ENCODE measurements at regions not wholly inside any gene's neighbourhood (a gene's known extent, or its start where the extent isn't known, plus 50 kb on each side); places are given as distances from the start of the nearest gene placed in this dataset.
A peak's percentile ranks its signal among the peaks of the same experiment; 100 is the strongest.

DNA sequence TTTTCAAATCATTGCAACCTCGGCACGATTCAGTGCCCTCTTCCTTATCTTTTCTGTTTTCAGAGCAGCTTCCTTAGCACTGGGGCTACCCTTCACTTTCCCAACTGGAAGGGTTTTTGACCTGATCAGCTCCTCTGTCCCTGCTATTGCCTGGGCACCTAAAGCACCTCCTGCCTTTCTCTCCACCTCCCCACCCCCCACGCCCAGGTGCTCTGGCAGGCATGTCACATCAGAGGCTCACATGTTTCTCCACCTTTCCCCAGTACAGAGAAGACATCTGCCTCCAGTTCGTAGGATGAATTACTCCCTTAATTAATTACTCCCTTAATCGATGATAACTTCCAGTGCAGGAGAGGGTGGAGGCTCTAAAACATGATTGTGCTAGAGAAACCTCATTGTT, 88.7 kb upstream of the LCLAT1 start:
- no peak overlapping the region for H3K4me3 ChIP-seq
- peaks cover 40% of the 10 kb centered on the region for H3K4me1 ChIP-seq
- no peak for ATAC-seq
- no peak for DNase-seq
- TF ChIP-seq, protein P1, sequence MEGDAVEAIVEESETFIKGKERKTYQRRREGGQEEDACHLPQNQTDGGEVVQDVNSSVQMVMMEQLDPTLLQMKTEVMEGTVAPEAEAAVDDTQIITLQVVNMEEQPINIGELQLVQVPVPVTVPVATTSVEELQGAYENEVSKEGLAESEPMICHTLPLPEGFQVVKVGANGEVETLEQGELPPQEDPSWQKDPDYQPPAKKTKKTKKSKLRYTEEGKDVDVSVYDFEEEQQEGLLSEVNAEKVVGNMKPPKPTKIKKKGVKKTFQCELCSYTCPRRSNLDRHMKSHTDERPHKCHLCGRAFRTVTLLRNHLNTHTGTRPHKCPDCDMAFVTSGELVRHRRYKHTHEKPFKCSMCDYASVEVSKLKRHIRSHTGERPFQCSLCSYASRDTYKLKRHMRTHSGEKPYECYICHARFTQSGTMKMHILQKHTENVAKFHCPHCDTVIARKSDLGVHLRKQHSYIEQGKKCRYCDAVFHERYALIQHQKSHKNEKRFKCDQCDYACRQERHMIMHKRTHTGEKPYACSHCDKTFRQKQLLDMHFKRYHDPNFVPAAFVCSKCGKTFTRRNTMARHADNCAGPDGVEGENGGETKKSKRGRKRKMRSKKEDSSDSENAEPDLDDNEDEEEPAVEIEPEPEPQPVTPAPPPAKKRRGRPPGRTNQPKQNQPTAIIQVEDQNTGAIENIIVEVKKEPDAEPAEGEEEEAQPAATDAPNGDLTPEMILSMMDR (IDR thresholded peaks at IDR 0.05): no peak
- intact Hi-C loops (cut with DNase I): no loop called here
- H3K27ac ChIP-seq: no peak overlapping the region
- no peaks in the 10 kb centered on the region for H3K9me3 ChIP-seq
- H3K27me3 ChIP-seq: no peaks in the 10 kb centered on the region
- H3K36me3 ChIP-seq: no peaks in the 10 kb centered on the region

DNA sequence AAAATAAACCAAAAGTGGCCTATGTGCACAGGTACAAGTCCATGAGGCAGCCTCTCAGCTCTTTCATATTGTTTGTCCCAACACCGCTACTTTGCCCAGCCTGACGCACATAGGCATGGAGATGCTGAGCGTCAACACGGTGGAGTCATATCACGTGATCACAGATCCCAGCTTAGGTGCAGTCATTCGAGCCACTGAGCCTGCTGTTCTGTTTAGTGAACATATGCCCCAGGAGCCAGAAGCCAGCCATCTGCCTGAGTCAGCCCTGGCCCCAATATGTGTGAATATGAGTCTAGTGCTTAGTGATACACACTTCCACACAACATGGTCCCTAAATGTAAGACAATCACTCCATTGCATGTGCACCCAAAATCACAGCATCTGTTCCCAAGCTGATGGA, 88.2 kb upstream of the LCLAT1 start:
- peak overlapping the region; percentile 43 for H3K27ac ChIP-seq
- TF ChIP-seq, protein P1 (IDR thresholded peaks at IDR 0.05): no peak
- ATAC-seq (no peak), DNase-seq (no peak)
- intact Hi-C loops (cut with DNase I): no loop called here
- no peaks in the 10 kb centered on the region for H3K27me3 ChIP-seq
- H3K36me3 ChIP-seq: no peaks in the 10 kb centered on the region
- H3K4me3 ChIP-seq: no peak overlapping the region
- H3K9me3 ChIP-seq: no peaks in the 10 kb centered on the region
- peaks cover 40% of the 10 kb centered on the region for H3K4me1 ChIP-seq

DNA sequence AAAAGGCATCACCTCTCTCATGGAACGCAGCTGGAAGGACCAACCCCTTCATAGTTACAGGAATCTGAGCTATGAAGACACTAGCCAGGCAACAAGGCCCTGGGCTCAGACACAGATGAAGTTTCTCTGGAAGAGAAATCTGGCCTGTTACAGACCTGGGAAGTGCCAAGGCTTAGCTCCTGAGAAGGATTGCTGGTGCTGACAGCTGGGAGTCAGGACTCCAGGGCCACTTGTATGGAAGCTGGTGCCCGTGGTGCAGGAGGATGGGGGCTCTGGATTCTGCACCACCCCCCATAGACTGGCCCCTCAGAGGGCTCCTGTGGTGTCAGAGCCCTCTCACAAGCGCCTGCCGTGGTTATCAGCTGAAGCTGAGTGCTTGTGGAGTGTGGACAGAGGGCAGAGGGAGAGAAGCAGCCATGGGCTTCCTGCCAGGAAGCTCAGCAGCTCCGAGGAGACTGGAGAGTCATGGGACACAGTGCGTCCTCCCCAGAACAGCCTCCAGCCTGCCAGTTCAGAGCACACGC, 87.3 kb upstream of the LCLAT1 start:
- H3K4me3 ChIP-seq: no peak overlapping the region
- intact Hi-C loops (cut with DNase I): loop anchor here (10.0 kb wide), 1 partner anchor 125 kb away; the partner anchor contains the start of gene LBH
- ATAC-seq (peak; percentile 79), DNase-seq (peak; percentile 71)
- peaks cover 40% of the 10 kb centered on the region for H3K4me1 ChIP-seq
- peak overlapping the region; percentile 43 for H3K27ac ChIP-seq
- H3K27me3 ChIP-seq: no peaks in the 10 kb centered on the region
- H3K36me3 ChIP-seq: no peaks in the 10 kb centered on the region
- TF ChIP-seq, protein P1 (IDR thresholded peaks at IDR 0.05): no peak
- H3K9me3 ChIP-seq: no peaks in the 10 kb centered on the region

DNA sequence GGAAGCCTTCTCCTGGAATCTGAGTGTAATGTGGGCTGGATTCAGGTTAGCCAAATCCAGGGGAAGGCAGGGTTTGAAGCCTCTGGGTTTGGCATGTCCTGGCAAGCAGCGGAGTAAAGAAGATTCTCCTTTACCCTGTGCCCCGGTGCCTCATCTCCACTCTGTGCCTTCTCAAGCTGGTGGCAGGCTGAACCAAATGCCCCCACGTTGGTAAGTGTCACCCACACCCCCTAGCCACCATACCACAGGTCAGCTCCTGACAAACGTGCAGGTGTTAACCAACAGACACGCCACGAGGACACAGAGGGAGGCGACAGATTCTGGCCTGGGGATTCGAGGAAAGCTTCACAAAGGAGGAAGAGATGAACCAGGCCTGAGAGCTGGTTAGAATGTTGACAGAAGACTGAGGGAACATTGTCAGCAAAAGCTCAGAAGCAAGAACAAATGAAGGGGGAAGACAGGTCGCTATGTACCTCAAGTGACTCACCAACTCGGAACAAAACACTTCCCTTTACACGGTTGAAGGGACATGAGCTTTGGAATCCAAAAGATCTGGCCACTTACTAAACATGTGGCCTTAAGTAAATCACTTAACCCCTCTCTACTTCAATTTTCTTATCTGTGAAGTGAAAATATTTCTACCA, 85.2 kb upstream of the LCLAT1 start:
- ATAC-seq (peak; percentile 15), DNase-seq (no peak)
- H3K4me3 ChIP-seq: no peak overlapping the region
- no peaks in the 10 kb centered on the region for H3K27me3 ChIP-seq
- H3K27ac ChIP-seq: peak overlapping the region; percentile 43
- H3K4me1 ChIP-seq: peaks cover 48% of the 10 kb centered on the region
- intact Hi-C loops (cut with DNase I): loop anchor here (10.0 kb wide), 1 partner anchor 127 kb away; the partner anchor contains the start of gene LBH
- TF ChIP-seq, protein P1 (IDR thresholded peaks at IDR 0.05): no peak
- H3K9me3 ChIP-seq: no peaks in the 10 kb centered on the region
- no peaks in the 10 kb centered on the region for H3K36me3 ChIP-seq

DNA sequence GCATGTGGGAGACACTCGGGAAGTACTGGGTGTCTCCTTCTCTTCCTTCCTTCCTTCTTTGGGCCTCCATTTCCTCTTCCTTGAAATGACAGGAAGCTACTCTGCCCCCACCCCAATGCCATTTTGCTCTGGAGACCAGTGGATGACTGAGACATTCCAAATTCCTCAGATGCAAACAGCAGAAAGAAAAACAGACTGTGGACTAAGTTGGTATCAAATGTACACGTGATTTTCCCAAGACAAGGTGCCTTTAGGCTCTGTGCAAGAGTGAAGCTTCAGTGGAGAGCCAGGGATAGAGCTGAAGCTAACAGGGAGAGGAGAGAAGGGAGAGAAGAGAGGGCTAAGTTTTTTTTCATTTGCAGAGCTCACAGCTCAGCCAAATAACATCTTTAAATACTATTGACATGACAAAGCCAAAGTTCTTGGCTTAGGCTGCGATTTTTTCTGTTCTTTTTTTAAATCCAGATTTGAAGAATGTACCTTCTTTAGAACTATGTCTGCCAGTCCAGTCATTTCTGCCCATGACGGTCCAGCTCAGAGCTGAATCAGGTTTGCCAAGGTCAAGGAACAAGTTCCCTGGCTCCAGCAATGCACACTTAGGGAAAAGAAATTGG, 84.5 kb upstream of the LCLAT1 start:
- Histone ChIP-seq H3K27me3 (no peaks in the 10 kb centered on the region), H3K9me3 (no peaks in the 10 kb centered on the region), H3K4me1 (peaks cover 52% of the 10 kb centered on the region), H3K27ac (peak overlapping the region; percentile 43), H3K36me3 (no peaks in the 10 kb centered on the region), H3K4me3 (no peak overlapping the region)
- DNase-seq: no peak
- no peak for ATAC-seq
- TF ChIP-seq, protein P1 (IDR thresholded peaks at IDR 0.05): no peak
- intact Hi-C loops (cut with DNase I): loop anchor here (10.0 kb wide), 1 partner anchor 128 kb away; the partner anchor contains the start of gene LBH
